ENCODE measurements at regions not wholly inside any gene's neighbourhood (a gene's known extent, or its start where the extent isn't known, plus 50 kb on each side); places are given as distances from the start of the nearest gene placed in this dataset.

GRCh38 chr9:86676396-86676795 is 270.9 kb downstream of the GAS1 start:
- Histone ChIP-seq H3K9ac (ENCODE audit: low read length) (no peak overlapping the region), H3K27me3 (ENCODE audit: insufficient read depth, low read depth, low read length) (no peaks in the 10 kb centered on the region)

GRCh38 chr9:86675805-86676204 is 271.5 kb downstream of the GAS1 start:
- Histone ChIP-seq H3K9ac (ENCODE audit: low read length) (no peak overlapping the region), H3K79me2 (replicated peaks; ENCODE audit: insufficient read depth, low read length) (no peaks in the 10 kb centered on the region), H3K27ac (ENCODE audit: low read length) (no peak overlapping the region), H3K9me3 (ENCODE audit: low read length) (no peaks in the 10 kb centered on the region), H3K36me3 (ENCODE audit: insufficient read depth, low read length) (no peaks in the 10 kb centered on the region), H3K9me2 (ENCODE audit: insufficient read depth, low read length) (no peaks in the 10 kb centered on the region), H4K20me1 (ENCODE audit: insufficient read depth) (no peaks in the 10 kb centered on the region), H3K4me3 (ENCODE audit: low read length) (no peak overlapping the region), H2AFZ (ENCODE audit: low read depth, low read length) (no peak overlapping the region), H3K27me3 (ENCODE audit: insufficient read depth, low read depth, low read length) (no peaks in the 10 kb centered on the region), H3F3A (ENCODE audit: insufficient read depth, low read length, poor library complexity, severe bottlenecking) (no peaks in the 10 kb centered on the region), H3K4me2 (ENCODE audit: low read length) (no peak overlapping the region)
- TF ChIP-seq MXI1 (conservative IDR thresholded peaks at IDR 0.05; ENCODE audit: poor library complexity, severe bottlenecking) (no peak), REST (IDR thresholded peaks at IDR 0.05; ENCODE audit: borderline replicate concordance) (no peak), SMC3 (conservative IDR thresholded peaks at IDR 0.05; ENCODE audit: poor library complexity) (no peak), TAF1 (IDR thresholded peaks at IDR 0.05; ENCODE audit: low read depth) (no peak)

More at GRCh38 chr9:86676396-86676795, 270.9 kb downstream of the GAS1 start:
- no peak overlapping the region for H3K27ac ChIP-seq (ENCODE audit: low read length)
- no peak overlapping the region for H3K4me3 ChIP-seq (ENCODE audit: low read length)
- no peaks in the 10 kb centered on the region for H3K9me2 ChIP-seq (ENCODE audit: insufficient read depth, low read length)
- no peaks in the 10 kb centered on the region for H3K79me2 ChIP-seq (replicated peaks; ENCODE audit: insufficient read depth, low read length)
- no peaks in the 10 kb centered on the region for H3F3A ChIP-seq (ENCODE audit: insufficient read depth, low read length, poor library complexity, severe bottlenecking)
- H3K36me3 ChIP-seq (ENCODE audit: insufficient read depth, low read length): no peaks in the 10 kb centered on the region
- no peak for TF ChIP-seq POLR2AphosphoS5 (IDR thresholded peaks at IDR 0.05)
- TF ChIP-seq SMC3 (conservative IDR thresholded peaks at IDR 0.05; ENCODE audit: poor library complexity): no peak
- TF ChIP-seq TAF1 (IDR thresholded peaks at IDR 0.05; ENCODE audit: low read depth): no peak
- no peak for TF ChIP-seq REST (IDR thresholded peaks at IDR 0.05; ENCODE audit: borderline replicate concordance)
- no peak for TF ChIP-seq EP300 (conservative IDR thresholded peaks at IDR 0.05; ENCODE audit: poor library complexity, severe bottlenecking)
- TF ChIP-seq RAD21 (conservative IDR thresholded peaks at IDR 0.05): no peak
- TF ChIP-seq CTCF (IDR thresholded peaks at IDR 0.05; ENCODE audit: poor library complexity, severe bottlenecking): no peak
- TF ChIP-seq MXI1 (conservative IDR thresholded peaks at IDR 0.05; ENCODE audit: poor library complexity, severe bottlenecking): no peak
- TF ChIP-seq EZH2 (IDR thresholded peaks at IDR 0.05; ENCODE audit: borderline replicate concordance, insufficient read depth, low read length, poor library complexity, severe bottlenecking): no peak
- H2AFZ ChIP-seq (ENCODE audit: low read depth, low read length): no peak overlapping the region
- no peaks in the 10 kb centered on the region for H4K20me1 ChIP-seq (ENCODE audit: insufficient read depth)
- H3K4me2 ChIP-seq (ENCODE audit: low read length): no peak overlapping the region
- no peaks in the 10 kb centered on the region for H3K9me3 ChIP-seq (ENCODE audit: low read length)

Measured in neural cell (in vitro differentiated cells).